Thoracic aorta (tissue), 2 donors: ENCODE measurements at regions not wholly inside any gene's neighbourhood (a gene's known extent, or its start where the extent isn't known, plus 50 kb on each side); places are given as distances from the start of the nearest gene placed in this dataset.

Source experiments
- ATAC-seq: fragments of 150-250 bp; one replicate; pipeline ENCODE4 v1.8.0; 2017; ENCODE audit warnings: low read depth; ENCODE audit not compliant: insufficient number of reproducible peaks, low FRiP score
- DNase-seq: peaks from one replicate; pipeline ENCODE4 v3.0.0-alpha.2; 2020; ENCODE audit warnings: low spot score
- H3K27ac ChIP-seq, 2 donors: fragments of 200-600 bp; sonication (generic); 1 replicate in 1 of 2; 2 replicates in 1 of 2; pipeline ENCODE4 v1.5.1; 2016; ENCODE audit warnings: mild to moderate bottlenecking in 2 of 2, moderate library complexity in 2 of 2
- H3K27me3 ChIP-seq: fragments of 200-600 bp; sonication (generic); replicated peaks from 2 replicates; pipeline ENCODE4 v1.6.0; 2016; ENCODE audit warnings: mild to moderate bottlenecking; ENCODE audit not compliant: insufficient read depth
- H3K36me3 ChIP-seq: fragments of 200-600 bp; sonication (generic); one replicate; pipeline ENCODE4 v1.5.1; 2016
- H3K4me1 ChIP-seq, 2 donors: fragments of 200-600 bp; sonication (generic); 1 replicate in 1 of 2; 2 replicates in 1 of 2; pipeline versions ENCODE4 v1.5.1 to v1.6.0; 2016; ENCODE audit warnings: low read depth in 2 of 2, mild to moderate bottlenecking in 1 of 2; ENCODE audit not compliant: control insufficient read depth in 1 of 2
- H3K4me3 ChIP-seq: fragments of 200-600 bp; sonication (generic); 2 replicates; pipeline ENCODE4 v1.5.1; 2016; ENCODE audit warnings: mild to moderate bottlenecking
- H3K9me3 ChIP-seq: fragments of 200-600 bp; sonication (generic); 2 replicates; pipeline ENCODE4 v1.5.1; 2016
- TF ChIP-seq, protein P1 (sequence below): fragments of 200-600 bp; sonication (generic); IDR thresholded peaks from one replicate; pipeline ENCODE4 v1.5.1; 2019; ENCODE audit warnings: antibody characterized with exemption

DNA sequence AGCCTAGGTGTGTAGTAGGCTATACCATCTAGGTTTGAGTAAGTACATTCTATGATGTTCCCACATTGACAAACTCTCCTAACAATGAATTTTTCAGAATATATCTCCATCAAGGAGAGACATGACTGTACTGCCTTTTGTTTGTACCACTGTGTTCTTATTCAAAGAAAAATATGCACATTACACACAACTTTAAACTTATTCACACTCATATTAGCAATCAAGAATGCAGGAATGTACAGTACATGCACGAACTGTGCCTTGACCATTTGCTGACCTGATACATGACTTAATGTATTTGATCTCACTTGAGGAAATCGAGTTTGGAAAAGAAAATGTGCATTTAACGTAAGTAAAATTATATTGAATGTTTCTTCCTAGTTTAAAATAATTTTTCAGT lies 525.1 kb upstream of the AGA start:
- no peak for ATAC-seq
- TF ChIP-seq, protein P1, sequence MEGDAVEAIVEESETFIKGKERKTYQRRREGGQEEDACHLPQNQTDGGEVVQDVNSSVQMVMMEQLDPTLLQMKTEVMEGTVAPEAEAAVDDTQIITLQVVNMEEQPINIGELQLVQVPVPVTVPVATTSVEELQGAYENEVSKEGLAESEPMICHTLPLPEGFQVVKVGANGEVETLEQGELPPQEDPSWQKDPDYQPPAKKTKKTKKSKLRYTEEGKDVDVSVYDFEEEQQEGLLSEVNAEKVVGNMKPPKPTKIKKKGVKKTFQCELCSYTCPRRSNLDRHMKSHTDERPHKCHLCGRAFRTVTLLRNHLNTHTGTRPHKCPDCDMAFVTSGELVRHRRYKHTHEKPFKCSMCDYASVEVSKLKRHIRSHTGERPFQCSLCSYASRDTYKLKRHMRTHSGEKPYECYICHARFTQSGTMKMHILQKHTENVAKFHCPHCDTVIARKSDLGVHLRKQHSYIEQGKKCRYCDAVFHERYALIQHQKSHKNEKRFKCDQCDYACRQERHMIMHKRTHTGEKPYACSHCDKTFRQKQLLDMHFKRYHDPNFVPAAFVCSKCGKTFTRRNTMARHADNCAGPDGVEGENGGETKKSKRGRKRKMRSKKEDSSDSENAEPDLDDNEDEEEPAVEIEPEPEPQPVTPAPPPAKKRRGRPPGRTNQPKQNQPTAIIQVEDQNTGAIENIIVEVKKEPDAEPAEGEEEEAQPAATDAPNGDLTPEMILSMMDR: no peak
- no peaks in the 10 kb centered on the region for H3K27me3 ChIP-seq
- H3K9me3 ChIP-seq: no peaks in the 10 kb centered on the region
- H3K4me1 ChIP-seq: no peaks in the 10 kb centered on the region
- H3K36me3 ChIP-seq: no peaks in the 10 kb centered on the region
- DNase-seq: no peak
- no peak overlapping the region for H3K27ac ChIP-seq
- H3K4me3 ChIP-seq: no peak overlapping the region

DNA sequence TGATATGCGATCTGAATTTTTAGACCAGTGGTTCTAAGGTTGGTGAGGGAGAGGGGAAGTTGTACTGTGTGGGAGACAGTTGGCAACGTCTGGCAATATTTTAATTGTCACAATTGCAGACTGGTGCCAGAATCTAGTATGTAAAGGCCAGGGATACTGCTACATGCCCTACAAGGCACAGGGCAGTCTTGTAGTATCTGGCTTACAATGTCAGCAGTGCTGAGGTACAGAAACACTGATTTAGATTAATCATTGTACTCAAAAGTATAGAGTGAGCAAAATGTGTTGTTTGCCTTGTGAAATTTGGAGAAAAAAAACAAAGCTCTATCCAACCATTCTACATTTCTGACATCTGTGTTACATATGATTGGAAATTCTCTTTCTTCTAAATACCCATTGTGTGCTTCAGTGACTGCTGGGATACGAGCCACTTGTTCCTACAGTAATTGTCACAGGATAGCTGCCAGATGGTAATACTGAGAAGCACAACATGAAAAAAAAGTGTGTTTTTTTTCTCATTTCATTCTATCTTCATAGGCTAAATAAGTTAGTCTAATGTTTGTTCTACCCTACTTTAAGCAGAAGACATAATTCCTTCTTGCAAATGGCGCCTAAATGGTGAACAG lies 526.7 kb upstream of the AGA start:
- H3K27me3 ChIP-seq: no peaks in the 10 kb centered on the region
- no peaks in the 10 kb centered on the region for H3K4me1 ChIP-seq
- H3K27ac ChIP-seq: no peak overlapping the region
- H3K36me3 ChIP-seq: no peaks in the 10 kb centered on the region
- DNase-seq (no peak), ATAC-seq (no peak)
- no peak overlapping the region for H3K4me3 ChIP-seq
- TF ChIP-seq, protein P1: no peak
- no peaks in the 10 kb centered on the region for H3K9me3 ChIP-seq

DNA sequence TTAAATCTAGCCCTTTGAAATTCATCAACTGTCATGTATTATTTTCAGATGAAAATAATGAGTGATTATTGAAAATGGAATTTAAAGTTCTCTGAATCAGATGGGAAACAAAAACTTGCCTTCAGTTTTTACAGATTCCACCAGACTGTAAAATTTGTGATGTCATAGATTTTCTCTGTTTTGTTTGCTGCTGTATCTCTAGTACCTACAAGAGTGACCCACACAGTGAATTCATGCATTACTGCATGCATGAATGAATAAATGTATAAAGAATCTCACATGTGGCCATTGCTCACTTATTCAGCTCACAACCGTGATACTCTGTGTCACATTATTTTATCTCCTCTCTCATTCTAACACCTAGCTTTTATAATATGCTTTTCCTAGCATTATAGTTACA lies 532.2 kb upstream of the AGA start:
- Histone ChIP-seq H3K27me3 (no peaks in the 10 kb centered on the region), H3K27ac (no peak overlapping the region), H3K4me1 (no peaks in the 10 kb centered on the region), H3K36me3 (no peaks in the 10 kb centered on the region), H3K9me3 (no peaks in the 10 kb centered on the region), H3K4me3 (no peak overlapping the region)
- TF ChIP-seq, protein P1: no peak
- DNase-seq: no peak
- no peak for ATAC-seq

DNA sequence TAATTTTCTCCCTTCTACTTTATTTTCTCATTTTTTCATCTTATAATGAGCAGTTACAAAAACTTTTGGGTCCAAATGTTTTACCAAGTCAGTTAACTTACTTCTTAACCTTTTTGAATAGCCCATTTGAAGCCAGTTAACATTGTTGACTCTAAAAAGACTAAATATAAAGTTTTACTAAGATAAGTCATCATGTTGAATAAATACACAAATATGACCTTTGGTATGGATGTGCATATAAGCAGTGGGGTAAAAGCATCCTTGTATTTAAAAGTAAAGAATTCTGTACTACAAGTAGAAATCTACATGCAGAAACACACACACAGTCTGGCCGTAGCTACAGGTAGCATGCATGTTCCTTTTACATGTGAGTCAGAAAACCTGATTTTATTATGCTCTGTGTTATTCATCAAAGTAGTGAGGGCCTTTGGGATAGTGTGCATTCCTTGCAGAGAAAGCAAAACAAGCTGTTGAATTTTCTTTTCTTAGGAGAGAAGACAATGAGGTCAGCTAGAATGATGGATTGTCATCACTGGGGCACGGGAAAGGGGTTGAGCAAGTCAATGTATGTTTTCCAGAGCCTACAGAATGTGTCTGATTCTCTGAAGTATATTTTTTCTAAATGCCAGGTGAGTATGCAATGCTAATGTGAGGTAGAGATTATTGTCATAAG lies 533.2 kb upstream of the AGA start:
- ATAC-seq (no peak), DNase-seq (no peak)
- Histone ChIP-seq H3K27ac (no peak overlapping the region), H3K36me3 (no peaks in the 10 kb centered on the region), H3K4me3 (no peak overlapping the region), H3K27me3 (no peaks in the 10 kb centered on the region), H3K4me1 (no peaks in the 10 kb centered on the region), H3K9me3 (no peaks in the 10 kb centered on the region)
- TF ChIP-seq, protein P1: no peak

DNA sequence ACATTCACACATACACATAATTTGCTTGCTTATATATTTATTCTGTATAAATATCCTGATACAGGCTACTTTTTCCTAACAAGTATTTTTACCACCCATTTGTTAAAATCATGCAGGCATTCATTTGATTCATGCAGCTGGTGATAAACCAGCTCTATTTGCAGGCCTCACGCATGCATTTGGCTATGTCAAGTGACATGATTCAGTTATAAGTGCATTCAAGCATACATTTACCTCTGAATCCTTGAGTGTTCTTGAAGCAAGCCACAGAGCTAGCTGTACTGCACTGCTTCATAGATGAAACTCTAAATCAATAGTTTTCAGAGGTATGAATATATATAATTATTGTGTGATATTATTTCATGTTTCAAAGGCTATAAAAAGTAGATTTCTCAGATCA lies 544.0 kb upstream of the AGA start:
- H3K9me3 ChIP-seq: no peaks in the 10 kb centered on the region
- H3K36me3 ChIP-seq: no peaks in the 10 kb centered on the region
- no peak overlapping the region for H3K4me3 ChIP-seq
- ATAC-seq (no peak), DNase-seq (no peak)
- H3K4me1 ChIP-seq: no peaks in the 10 kb centered on the region
- TF ChIP-seq, protein P1: no peak
- H3K27me3 ChIP-seq: no peaks in the 10 kb centered on the region
- H3K27ac ChIP-seq: no peak overlapping the region
